ENCODE measurements at regions not wholly inside any gene's neighbourhood (a gene's known extent, or its start where the extent isn't known, plus 50 kb on each side); places are given as distances from the start of the nearest gene placed in this dataset.
"Not testable (repeated sequence)": the region's sequence is repeated elsewhere in the genome, so short reads cannot be mapped to it uniquely, and the experiment has no call there.

DNA sequence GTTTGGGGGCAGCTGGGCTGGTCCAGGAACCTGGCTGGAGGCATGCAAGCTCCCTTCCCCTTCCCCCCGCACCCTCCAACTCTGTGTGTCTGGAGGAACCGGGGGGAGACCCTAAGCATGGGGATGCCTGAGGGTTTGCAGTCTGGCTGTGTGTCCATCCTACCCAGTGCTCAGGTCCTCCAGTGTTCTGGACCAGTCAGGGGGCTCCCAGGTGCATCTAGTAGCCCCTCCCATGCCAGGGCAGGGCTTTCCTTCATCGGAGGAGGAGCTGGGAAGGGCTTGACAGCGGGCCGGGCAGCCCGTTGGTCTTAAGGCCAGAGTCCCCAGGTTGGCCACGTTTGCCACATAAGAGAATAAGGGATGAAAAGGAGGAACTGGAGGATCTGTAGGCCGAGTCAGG is 62.6 kb upstream of the IGFBPL1 start:
- DNase-seq (ENCODE audit: extremely low read depth, low read depth): no peak
- TF ChIP-seq, protein P1, sequence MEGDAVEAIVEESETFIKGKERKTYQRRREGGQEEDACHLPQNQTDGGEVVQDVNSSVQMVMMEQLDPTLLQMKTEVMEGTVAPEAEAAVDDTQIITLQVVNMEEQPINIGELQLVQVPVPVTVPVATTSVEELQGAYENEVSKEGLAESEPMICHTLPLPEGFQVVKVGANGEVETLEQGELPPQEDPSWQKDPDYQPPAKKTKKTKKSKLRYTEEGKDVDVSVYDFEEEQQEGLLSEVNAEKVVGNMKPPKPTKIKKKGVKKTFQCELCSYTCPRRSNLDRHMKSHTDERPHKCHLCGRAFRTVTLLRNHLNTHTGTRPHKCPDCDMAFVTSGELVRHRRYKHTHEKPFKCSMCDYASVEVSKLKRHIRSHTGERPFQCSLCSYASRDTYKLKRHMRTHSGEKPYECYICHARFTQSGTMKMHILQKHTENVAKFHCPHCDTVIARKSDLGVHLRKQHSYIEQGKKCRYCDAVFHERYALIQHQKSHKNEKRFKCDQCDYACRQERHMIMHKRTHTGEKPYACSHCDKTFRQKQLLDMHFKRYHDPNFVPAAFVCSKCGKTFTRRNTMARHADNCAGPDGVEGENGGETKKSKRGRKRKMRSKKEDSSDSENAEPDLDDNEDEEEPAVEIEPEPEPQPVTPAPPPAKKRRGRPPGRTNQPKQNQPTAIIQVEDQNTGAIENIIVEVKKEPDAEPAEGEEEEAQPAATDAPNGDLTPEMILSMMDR (IDR thresholded peaks at IDR 0.05; ENCODE audit: low read depth, low read length, missing control alignments): no peak

DNA sequence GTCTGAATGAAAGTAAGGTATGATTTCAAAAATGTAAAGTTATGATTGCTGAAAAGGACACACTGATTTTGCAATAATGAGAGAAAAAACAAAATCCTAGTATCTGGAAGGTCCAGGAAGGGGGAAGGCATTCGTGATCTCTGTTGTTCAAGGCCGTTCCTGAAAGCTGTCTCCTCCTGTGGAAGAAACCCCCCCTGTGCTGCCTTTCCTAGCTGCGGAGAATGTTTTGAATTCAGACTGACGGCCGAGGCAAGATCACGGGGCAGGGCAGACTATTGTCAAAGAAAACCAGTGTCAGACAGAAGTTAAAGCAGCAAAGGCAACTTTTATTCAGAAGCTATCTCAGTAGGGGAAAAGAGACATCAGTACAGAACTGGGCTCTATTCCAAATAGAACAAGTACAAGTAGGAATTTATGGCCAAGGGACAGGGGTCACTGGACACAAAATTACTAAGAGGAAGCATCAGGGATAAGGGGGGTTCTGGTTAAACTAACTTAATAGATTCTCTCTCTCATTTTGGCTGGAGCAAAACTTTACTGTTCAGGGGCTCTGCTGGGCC is 61.9 kb upstream of the IGFBPL1 start:
- no peak for DNase-seq (ENCODE audit: extremely low read depth, low read depth)
- TF ChIP-seq, protein P1 (IDR thresholded peaks at IDR 0.05; ENCODE audit: low read depth, low read length, missing control alignments): no peak
- H3K4me3 ChIP-seq (replicated peaks; ENCODE audit: low read depth, low read length): no peak overlapping the region

More for the DNA sequence above, 62.6 kb upstream of the IGFBPL1 start:
- no peak overlapping the region for H3K4me3 ChIP-seq (replicated peaks; ENCODE audit: low read depth, low read length)

DNA sequence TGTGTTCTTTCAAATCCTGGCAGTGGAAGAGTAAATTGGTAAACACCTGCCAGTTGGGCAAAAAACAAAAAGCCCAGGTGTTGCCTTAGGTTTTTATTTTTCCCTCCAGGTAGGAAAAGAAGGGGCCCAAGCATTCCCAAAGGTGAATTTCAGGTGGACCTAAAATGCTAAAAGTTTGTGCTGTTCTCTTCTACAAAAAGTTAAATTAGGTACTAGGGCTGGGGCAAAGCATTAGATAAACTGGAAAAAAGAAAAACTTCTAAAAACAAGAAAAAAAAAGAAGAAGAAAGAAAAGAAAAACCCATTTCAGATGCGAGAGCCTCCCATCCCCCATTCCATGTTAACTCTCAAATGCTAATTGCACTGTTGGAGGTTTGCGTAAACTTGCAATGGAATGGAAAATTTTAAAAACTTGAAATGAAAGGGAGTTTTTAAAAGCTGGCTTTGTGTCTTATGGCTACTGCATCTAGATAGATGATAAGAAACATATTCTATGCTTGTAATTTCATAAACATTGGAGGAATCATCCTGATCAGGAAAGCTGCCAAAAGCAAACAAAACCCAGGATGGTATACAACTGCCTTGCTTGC is 59.9 kb upstream of the IGFBPL1 start:
- not testable (repeated sequence) for DNase-seq (ENCODE audit: extremely low read depth, low read depth); H3K4me3 ChIP-seq (replicated peaks; ENCODE audit: low read depth, low read length)

DNA sequence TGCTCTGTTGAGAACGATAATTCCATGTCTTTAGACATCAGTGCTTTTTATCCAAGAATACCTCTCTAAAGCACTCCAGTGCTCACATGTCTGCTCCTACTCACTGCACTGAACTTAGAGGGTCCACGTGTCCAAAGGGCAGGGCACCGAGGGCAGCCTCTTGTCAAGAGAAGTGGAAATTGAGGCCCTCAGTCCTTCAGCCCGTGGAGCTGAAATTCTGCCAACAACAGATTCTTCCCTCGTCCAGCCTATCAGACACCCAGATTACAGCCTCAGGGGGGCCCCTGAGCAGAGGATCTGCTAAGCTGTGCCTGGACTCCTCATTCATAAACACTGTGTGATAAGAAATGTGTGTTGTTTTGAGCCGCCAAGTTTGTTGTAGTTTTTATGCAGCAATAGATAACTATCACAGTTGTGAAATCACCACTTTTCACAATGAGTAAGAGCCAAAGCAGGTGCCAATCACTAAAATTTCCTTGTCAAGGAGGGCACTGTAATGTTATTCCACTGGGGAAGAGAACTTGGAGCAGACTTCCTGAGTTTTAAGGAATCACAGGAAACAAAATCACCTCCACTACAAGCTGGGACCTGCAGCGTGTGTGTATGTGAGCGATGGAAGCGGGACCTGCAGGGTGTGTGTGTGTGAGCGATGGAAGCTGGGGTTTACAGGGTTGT is 58.8 kb upstream of the IGFBPL1 start:
- no peak overlapping the region for H3K4me3 ChIP-seq (replicated peaks; ENCODE audit: low read depth, low read length)
- no peak for DNase-seq (ENCODE audit: extremely low read depth, low read depth)
- TF ChIP-seq, protein P1 (IDR thresholded peaks at IDR 0.05; ENCODE audit: low read depth, low read length, missing control alignments): no peak

DNA sequence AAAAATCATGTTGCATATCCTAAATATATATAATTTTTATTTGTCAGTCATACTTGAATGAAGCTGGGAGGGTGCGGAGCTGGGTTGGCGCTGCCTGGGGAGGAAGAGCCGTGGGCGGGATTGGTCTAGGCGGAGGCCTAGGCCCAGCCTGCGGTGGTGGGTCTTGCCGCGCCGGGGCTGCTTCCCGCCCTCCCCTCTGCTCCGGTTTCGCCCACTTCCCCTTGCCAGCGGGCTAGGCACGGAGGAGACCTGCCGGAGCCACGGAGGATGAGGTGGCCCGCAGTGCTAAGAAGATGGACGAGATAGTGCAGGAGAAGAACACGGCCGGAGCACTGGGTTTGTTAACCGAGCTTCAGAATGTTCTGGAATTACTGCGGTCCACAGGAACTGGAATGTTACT is 54.0 kb upstream of the IGFBPL1 start:
- TF ChIP-seq, protein P1 (IDR thresholded peaks at IDR 0.05; ENCODE audit: low read depth, low read length, missing control alignments): no peak
- DNase-seq (ENCODE audit: extremely low read depth, low read depth): no peak
- H3K4me3 ChIP-seq (replicated peaks; ENCODE audit: low read depth, low read length): no peak overlapping the region

DNA sequence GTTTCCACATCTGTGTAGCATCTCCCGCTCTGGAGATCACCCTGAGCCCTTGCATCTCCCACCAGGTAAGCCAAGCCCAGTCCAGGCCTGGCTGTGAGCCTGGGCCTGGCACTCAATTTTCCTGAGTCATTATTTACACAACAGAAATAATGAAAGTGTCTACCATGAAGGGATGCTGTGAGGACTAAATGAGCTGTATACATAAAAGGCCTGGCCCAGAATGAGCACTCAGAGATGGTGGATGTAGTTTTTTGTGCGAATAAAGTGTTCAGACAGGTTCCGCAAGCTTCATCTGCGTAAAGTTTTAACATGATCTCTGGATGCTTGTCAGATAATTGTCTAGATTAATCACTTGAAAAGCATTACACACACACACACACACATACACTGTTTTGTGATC is 50.2 kb upstream of the IGFBPL1 start:
- not testable (repeated sequence) for H3K4me3 ChIP-seq (replicated peaks; ENCODE audit: low read depth, low read length); DNase-seq (ENCODE audit: extremely low read depth, low read depth)

Data from HFF-Myc (cell line).